SIG-M5 (cell line): ENCODE measurements at regions not wholly inside any gene's neighbourhood (a gene's known extent, or its start where the extent isn't known, plus 50 kb on each side); places are given as distances from the start of the nearest gene placed in this dataset.

Source experiments
- DNase-seq: peaks from one replicate; lab custom pipeline; 2025; lab: John Stamatoyannopoulos, UW

DNA sequence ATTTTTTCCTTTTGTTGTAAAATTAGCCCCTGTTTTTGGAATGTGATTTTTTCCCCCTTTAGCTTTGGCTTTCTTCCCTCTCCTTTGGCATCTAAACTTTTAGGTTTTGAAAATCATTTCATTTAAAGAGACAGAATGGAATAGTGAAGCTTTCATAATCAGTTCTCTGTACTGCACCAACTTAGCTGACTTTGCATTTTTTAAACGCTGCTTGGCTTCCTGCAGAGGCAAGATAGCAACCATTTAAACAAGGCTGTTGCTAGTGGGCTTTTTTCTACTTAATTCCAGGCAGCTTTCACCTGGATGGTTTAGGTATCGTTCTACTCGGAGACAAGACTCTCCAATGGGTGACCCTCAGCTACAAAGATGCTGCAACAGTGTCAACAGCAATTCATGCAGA lies 267.9 kb upstream of the PKDCC start:
- no peak for DNase-seq

DNA sequence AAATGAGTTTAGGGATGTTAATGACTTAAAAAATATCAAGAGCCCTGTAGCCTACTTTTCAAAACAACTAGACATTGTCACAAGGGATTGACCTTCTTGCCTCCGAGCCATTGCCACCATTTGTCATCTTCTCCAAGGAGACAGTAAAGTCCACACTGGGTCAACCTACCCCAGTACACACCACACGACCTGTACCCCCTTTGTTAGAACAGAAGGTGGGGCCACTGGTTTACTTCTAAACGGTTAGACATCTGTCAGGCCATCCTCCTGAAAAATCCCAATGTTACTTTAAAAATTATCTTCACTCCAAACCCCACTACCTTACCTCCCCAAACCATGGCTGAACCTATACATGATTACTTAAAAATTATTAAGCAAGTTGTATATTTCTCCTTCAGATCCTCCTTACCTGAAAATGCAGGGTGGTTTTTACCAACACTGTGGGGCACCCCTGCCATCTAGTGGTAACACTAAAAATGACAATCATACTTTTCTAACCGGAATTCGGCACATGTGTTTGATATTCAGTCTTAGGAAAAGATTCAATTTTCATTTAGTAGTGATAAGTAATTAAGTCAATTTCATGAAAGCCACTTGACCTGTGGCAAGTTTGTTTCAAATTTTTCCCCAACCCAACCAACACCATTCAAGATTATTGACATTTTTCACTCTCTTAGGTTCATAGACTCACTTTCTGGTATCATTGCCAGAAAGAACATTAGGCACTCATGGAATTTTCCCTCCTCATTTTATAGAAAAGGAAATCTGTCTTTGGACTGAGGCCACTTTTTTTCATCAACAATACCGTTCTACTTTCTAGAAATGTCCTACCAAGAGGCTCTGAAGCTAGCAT lies 265.3 kb upstream of the PKDCC start:
- no peak for DNase-seq

DNA sequence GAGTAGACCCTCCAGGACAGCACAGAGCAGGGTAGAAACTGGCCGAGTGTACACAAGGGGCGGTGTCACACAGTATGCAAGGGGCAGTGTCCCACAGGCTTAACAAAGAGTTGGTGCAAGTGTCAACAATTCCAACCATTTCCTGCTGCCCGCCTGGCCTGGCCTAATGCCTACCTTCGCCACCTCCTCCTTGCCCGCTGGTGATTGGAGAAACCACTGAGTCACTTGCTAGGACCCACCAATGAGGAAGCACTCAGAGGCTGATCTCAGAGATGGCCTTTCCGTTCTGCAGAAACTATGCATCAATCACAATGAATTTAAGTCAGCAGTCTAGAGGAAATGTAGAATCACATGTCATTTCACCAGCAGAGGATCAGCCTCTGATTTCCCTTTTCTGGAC lies 263.3 kb upstream of the PKDCC start:
- DNase-seq: no peak

DNA sequence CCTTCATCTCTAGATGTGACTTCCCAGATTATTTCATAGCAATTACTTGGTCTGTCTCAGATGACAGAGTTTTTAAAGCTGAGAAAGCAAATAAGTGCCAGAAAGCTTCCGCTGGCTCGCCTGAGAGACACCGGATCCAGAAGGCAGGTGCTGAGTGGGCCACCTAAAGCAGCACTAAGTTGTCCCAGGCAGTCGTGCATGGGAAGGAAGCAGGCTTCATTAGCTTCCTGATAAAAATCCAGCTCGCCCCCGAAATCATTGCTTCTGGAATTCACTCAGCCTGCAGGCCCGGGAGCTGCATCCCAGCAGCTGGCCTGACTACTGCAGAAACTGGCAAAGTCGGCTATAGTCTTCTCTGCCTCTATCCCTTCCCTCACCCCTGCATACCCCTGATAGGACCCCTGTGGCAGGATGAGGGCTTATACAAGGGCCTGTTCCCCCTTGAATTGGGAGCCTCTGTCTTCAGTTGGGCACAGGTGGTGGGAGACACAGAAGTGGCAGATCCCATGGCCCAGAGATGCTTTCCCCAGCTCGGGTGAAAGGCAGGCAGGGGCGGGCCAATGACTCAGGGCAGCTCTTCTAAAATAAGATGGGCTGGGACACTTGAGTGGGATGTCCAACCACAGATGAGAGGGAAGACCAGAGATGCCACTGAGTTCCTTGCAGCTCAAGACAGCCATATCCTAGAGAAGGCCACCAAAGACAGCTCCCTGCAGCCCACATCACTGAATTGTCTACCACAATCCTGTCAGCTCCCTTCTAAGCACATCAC lies 262.4 kb upstream of the PKDCC start:
- DNase-seq: no peak

DNA sequence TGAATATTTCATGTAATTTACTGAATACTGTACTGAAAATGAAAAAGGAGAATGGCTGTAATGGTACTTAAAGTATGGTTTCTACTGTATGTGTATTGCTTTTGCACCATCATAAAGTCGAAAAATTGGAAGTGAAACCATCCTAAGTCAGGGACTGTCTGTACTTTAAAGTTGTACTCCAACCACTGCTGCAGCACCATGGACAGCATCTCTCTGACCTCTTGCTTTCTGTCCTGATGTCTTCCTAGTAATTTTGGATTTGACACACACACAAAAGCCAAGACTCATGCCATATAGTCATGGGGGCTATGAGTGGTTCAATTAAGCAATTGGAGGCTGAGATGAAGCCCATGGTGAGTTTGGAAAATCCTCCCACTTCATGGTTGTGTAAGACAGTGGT lies 256.3 kb upstream of the PKDCC start:
- DNase-seq: peak; percentile 3

DNA sequence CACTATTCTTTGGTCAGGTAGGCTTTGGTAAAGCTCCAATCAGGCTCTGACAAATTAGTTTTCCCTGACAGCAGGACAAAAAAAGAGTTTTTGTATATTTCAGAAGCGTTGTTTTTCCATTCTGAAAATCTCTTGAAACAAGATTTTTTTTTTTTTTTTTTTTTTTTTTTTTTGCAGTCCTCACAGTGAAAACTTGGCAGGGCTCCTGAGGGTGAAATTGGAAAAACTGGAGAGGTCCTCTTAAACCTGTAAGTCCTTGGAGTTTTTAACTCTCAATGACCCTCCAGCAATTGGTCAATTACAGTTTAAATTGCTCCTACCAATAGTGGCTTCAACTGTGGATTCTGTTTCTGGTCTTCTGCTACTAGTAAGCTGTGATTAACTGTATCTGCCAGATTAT lies 244.5 kb upstream of the PKDCC start:
- no peak for DNase-seq

DNA sequence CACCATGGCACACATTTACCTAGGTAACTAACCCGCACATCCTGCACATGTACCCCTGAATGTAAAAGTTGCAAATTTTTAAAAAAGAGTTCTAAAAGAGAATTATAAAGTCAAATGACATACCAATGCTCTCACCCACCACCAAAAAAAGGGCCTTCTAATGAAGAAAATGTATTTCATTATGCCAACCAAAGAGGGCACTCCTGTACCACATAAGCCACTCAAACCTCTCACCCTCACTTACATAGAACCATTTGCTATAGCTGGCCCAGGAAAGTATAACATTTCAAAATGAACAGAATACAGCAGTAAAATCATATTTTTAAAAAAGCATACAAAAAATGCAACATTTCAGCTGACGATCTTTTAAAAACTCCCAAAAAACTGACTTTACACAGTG lies 241.5 kb upstream of the PKDCC start:
- DNase-seq: no peak

DNA sequence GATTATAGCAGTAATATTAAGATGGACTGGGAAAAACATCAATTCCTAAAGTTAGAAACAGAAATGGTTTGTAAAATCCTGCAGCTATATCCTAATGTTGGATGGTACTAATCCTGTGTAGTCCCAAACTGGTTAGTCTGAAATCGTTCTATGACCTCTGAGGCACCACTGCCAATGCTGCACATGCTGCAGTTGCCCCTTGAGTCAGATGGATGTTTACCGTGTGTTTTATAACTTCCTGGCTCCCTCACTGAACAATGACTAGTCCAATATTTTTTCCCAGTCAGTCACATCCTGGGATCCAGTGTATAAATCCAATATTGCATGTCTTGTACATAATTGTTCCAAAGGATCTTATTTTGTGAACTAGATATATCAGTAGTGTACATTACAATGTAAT lies 226.7 kb upstream of the PKDCC start:
- DNase-seq: no peak

DNA sequence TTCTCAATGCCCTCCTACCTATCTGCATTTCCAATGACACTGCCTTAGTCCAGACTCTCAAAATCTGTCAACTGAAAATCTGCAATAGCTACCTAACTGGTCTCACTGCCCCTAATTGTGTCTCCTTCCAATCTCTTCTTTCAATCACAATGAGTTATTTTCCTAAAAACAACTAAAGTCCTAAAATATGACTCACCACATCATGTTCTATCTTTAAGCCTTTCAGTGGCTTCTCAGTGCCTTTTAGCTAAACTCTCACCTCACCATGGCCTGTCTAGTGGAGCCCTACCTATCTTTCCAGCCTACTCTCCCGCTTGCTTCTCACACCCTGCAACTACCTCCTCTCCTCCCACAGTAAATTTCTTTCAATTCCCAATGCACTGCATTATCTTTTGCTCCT lies 220.9 kb upstream of the PKDCC start:
- no peak for DNase-seq

DNA sequence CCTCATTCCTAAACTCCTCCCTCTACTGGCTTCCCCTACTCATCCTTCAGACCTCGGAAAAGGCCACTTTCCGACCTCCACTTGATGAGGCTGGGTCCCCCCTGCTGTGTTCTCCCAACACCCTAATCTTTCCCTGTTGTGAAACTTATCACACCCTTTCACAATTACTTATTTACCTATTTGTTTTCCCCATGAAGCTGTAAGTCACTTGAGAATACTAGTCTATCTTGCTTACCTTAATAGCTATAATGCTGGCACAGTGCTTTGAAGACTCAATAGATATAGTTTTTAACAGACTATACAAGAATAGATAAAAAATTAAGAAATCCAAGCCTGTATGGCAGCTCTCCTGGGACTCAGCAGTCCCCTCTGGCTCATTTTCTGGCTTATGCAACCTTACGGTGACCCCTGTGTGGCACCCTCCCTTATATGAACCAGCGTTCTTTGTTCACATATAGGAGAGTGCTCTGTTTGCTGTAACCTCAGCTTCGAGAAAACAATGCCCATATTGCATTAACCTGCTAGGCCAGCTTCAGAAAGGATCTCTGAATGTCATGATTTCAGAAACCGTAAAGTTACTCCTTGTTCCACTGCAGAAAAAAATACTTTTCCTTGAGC lies 220.4 kb upstream of the PKDCC start:
- DNase-seq: no peak

DNA sequence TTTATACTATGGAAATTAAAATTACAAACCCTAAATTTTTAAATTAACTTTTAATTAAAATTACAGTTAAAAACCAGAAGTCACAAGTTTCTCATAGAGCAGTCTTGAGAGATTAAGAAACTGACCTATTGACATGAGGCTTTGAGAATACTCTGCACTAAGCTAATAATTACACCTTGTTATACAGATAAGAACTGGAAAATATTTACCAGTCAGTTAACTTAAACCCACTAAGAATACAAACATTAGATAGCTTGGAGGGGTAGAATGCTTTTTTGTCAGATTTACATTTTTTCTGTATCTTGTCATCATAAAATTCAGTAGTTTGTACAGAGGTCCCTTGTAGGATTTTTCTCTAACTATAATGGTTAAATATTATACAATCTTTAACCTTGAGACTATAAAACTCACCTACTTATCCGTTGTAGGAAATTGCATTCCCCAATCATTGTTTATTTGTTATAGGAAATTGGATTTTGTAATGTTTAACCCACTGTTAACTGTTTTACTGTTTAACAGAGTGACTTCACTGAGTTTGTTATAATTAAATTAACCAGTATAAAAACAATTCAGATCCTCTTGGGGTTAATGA lies 219.7 kb upstream of the PKDCC start:
- DNase-seq: no peak

DNA sequence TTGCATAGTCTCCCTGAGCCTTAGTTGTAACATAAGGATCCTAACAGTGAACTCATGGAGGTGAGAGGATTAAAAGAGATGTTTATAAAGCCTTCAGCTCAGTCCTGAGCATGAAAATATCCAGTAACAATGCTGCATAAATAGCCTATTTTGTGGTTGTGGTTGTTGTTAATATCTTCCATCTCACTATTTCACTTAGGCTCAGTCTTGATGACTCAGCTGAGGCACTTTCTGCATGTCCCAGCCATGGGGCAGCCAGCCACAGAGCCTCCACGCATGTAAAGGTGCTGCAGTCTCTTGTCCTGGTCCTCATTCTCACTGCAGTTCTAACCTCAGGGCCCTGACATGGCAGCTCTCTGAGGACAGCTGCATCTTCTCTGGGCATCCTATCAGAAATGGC lies 218.8 kb upstream of the PKDCC start:
- no peak for DNase-seq

DNA sequence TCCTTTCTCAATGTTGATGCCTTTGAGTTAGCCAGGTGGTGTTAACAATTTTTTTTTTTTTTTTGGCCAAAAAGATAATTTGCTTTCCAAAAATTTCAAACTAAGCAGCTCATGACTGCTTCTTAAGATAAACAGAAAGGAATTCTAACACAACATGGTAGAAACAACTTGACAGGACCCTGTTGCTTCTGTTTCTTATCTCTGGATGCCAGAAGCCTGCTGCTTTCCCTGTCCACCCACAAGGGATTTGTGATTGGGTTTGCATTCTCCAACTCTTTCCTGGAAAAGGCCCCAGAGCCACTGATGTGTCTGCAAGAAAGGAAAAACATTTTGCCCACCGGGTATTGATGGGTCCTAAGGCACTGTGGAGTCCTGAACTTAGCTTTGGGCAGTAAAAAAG lies 217.2 kb upstream of the PKDCC start:
- no peak for DNase-seq

DNA sequence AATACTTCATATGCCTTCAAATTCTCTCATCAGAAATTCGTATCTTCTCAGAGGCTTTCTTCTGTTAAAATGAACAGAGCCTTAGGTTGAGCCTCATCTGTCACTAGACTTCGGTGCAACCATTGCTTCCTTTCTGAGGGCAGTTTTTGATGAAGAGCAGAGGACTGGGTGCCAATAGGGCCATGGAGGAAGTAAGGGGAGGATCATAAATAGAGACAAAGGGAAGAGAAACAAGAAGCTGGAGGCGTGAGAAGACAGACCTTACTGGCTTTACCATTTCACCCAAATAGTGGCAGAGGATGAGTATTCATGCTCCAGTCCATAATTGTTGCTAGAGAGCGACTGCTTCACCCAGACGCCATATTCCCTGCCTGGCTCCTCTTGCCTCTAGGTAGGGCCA lies 215.6 kb upstream of the PKDCC start:
- DNase-seq: no peak

DNA sequence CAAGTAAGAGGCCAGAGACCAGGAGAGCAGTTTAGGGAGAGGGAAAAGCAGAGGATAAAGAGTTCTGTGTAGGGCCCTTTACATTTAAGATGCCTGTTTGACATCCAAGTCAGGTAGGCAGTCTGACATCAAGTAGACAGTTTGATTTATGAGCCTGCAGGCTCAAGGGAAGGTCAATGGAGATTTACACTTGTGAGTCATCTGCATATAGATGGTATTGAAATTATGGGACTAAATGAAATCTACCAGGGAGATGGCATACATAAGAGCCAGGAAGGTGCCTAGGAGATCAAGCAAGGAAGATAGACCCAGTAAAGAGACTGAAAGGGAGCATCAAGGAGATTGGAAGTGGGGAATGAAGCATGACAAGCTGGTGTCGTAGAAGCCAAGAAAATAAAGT lies 212.4 kb upstream of the PKDCC start:
- no peak for DNase-seq

DNA sequence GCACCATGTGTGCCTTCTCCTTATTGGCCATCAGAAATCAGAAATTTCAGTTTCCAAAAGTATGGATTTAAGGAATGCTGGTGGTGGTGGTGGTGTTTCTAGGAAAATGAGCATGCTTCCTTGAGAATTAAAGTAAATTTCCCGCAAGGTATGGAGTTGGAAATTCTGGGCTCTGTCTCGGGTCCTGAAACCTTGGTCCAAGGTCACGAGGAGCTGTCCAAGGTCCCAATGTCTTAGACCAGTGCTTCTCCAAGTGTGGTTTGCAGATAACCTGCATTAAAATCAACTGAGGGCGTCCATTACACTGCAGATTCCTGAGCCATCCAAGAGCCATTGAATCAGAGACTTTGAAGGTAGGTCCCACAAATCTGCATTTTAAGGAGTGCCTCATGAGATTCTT lies 210.9 kb upstream of the PKDCC start:
- no peak for DNase-seq

DNA sequence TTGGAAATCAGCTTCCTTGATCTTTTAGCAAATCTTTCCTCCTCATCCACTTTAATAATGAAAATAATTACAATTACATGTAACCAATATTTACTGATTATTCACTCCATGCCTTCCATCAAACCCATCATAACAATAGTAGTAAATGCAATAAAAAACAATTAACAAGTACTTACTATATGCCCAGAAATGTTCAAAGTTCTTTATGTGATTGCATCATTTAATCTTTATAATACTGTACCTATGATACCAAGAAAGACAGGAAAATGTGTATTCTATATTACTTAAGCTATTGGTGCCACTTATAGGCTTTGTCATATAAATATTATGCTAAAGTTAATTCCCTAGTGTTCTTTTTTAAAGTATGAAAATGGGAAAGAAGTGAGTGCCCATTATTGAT lies 210.2 kb upstream of the PKDCC start:
- no peak for DNase-seq

DNA sequence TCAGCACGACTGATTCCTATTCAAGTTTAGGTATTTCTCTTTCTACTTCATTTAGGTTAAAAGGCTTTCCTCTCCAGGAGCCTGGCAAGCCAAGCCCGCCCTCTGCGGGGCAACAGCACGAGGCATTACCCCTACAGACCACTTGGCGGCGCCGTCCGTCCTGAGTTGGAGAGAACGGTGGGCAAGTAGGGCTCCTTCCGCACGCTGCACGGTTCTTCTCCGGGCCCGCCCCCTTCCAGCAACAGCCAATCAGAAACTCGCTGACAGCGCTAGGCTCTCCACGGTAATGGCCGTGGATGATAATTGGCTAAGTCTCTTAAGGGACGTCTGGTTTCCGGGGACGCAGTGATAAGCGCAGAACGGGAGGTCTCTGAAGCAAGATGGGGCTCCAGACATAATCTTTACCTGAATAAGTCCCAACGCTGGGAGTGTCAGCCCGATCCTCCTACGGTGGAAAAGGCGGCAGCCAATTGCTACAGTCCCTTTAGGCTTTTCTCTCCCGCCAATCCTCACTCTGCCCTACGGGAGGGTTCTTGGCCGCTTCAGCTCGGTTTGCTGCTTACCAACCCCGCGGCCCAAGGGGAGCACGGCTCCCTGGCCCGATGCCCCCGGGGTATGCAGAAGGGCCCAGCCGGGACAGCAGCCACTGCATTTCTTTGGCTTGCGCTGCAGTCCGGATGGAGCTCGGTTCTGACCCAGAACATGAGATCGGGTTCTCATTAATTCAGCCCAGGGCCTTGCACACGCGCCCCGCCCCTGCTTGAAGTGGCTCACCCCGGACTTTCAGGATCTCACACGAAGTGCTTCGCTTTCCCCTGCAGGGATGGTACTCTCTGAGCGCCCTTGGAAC lies 206.9 kb upstream of the PKDCC start:
- DNase-seq: peak; percentile 49

DNA sequence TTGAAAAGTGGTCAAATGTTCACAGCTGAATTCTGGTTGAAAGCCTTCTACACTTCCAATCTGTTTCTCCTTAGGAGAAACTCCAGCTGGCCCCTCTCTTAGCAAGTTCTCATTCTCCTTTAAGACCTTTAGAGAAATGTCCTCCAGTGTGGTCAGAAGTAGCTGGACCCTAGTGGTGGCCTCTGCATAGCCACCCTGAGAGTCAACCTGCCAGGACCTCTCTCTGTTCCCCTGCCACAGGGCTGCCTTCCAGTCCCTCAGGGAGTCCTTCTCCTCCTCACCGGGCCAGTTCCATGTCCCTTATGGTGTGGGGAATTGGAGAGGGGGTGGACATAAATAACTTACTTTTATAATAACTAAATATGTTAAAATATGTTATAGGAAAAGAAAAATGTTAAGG lies 200.9 kb upstream of the PKDCC start:
- no peak for DNase-seq

DNA sequence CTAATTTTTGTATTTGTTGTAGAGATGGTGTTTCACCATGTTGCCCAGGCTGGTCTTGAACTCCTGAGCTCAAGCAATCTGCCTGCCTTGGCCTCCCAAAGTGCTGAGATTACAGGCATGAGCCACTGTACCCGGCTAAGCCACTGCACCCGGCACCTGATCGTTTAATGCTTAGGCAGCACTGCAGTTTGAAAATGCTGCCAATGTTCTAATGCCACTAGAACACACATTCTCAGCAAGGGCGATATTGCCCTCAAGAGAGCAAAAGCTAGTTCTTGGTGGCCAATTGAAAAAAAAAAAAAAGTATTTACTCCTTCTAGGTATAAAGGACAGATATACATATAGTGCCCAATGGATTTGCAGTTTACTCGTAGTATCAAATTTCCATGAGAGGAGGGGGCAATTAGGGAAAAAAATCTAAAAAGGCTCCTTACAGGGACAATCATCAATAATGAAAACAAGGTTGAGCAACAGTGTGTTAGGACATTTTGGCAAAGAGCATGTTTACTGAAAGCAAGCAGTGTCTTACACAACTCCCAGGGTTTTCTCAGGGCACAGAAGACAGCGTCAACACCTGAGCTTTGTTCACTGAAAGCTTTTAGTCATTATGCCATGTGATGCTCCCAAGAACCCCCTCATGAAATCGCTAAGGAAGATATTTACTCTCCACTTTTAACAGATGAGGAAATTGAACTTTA lies 199.9 kb upstream of the PKDCC start:
- DNase-seq: no peak

DNA sequence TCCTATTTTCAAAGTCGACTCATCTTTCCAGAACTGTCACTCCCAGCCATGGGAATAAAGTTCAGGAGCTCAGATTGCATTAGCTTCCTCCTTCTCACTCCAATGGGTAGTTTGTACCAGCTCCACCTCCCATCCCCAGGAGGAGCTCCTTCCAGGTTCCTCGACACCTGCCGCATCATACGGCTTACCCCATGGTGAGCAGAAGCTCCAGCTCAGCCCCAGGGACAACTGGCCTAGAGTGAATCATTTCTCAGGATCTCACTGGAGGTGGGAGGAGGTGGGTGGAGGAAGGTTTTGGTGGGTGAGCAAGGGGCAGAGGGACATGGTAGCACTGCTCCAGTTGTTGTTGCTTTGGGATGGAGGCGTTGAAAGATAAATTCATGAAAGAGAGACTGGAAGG lies 196.3 kb upstream of the PKDCC start:
- no peak for DNase-seq
